ENCODE measurements at regions not wholly inside any gene's neighbourhood (a gene's known extent, or its start where the extent isn't known, plus 50 kb on each side); places are given as distances from the start of the nearest gene placed in this dataset.

- Histone ChIP-seq H3K4me1 (ENCODE audit: insufficient read depth, insufficient read length) (no peaks in the 10 kb centered on the region), H3K27me3 (ENCODE audit: insufficient read depth, insufficient read length) (no peaks in the 10 kb centered on the region), H3K9me3 (ENCODE audit: insufficient read depth, low read length) (no peaks in the 10 kb centered on the region), H3K36me3 (ENCODE audit: insufficient read depth, insufficient read length, low read length) (no peaks in the 10 kb centered on the region), H3K4me3 (ENCODE audit: insufficient read length, low read depth) (no peak overlapping the region), H3K9ac (ENCODE audit: insufficient read length, low read depth) (no peak overlapping the region)
- DNase-seq (ENCODE audit: low read depth, low spot score) = no peak
- TF ChIP-seq ZNF274 (IDR thresholded peaks at IDR 0.05; ENCODE audit: low read depth, low read length) = no peak
- no peak for TF ChIP-seq YY1 (IDR thresholded peaks at IDR 0.05; ENCODE audit: insufficient read depth, insufficient read length)
- TF ChIP-seq SUZ12 (IDR thresholded peaks at IDR 0.05; ENCODE audit: extremely low read depth, insufficient read depth, insufficient read length) = no peak
Observed at GRCh38 chr4:181739031-181739430, 504.2 kb upstream of the TENM3 start.

DNA sequence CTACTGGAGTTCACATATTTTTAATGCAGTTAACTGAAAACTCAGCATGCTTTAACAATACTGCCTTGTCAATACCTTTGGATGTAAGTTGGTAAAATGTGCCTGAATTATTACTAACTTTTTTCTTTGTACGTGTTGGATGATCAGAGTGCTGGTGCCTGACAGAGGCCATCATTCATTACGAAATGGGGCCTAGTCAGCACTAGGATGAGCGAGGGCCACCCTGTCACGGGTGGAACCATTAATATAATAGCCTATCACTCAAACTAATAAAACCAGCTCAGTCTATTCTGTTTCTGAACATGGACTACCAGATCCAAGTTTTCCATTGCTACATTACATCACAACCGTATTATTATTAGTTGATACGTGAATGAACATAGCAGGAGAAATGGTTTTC, 501.7 kb upstream of the TENM3 start:
- Histone ChIP-seq H3K27me3 (ENCODE audit: insufficient read depth, insufficient read length) (no peaks in the 10 kb centered on the region), H3K9me3 (ENCODE audit: insufficient read depth, low read length) (no peaks in the 10 kb centered on the region), H3K4me1 (ENCODE audit: insufficient read depth, insufficient read length) (no peaks in the 10 kb centered on the region), H3K4me3 (ENCODE audit: insufficient read length, low read depth) (no peak overlapping the region), H3K9ac (ENCODE audit: insufficient read length, low read depth) (no peak overlapping the region), H3K36me3 (ENCODE audit: insufficient read depth, insufficient read length, low read length) (no peaks in the 10 kb centered on the region)
- TF ChIP-seq YY1 (IDR thresholded peaks at IDR 0.05; ENCODE audit: insufficient read depth, insufficient read length) (no peak), ZNF274 (IDR thresholded peaks at IDR 0.05; ENCODE audit: low read depth, low read length) (no peak), SUZ12 (IDR thresholded peaks at IDR 0.05; ENCODE audit: extremely low read depth, insufficient read depth, insufficient read length) (no peak)
- DNase-seq (ENCODE audit: low read depth, low spot score) = no peak

DNA sequence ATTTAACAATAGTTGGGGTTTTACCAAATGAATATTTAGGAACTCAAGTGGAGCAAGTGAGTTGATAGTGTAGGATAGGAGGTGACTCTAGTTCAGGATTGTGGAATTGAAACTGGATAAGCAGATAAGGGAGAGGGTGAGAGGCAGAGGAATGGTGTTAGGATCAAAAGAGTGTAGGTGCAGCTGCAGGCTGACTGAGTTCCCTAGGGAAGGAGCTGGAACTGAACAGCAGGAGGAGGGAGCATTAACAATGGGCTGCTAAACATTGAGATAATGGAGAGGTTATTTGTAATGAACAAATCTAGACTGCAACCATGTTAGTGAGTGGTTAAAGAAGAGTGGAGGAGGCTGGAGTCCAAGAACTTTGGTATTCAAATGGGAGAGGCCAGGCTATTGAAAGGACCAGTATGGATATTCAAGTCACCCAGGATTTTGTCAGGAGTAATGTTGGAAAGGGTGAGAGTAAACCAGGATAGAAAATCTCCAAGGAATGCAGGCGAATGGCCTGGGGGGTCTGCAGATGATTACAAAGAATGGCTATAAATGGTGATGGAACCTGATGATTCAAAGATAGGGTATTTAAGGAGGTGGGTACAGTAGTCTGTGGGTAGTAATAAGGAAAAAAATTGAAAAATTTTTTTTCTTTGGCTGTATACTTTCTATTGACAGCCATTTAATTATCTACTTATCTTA, 497.1 kb upstream of the TENM3 start:
- no peaks in the 10 kb centered on the region for H3K4me1 ChIP-seq (ENCODE audit: insufficient read depth, insufficient read length)
- TF ChIP-seq YY1 (IDR thresholded peaks at IDR 0.05; ENCODE audit: insufficient read depth, insufficient read length) (no peak), ZNF274 (IDR thresholded peaks at IDR 0.05; ENCODE audit: low read depth, low read length) (no peak), SUZ12 (IDR thresholded peaks at IDR 0.05; ENCODE audit: extremely low read depth, insufficient read depth, insufficient read length) (no peak)

GRCh38 chr4:181748581-181748980, 494.6 kb upstream of the TENM3 start:
- H3K27me3 ChIP-seq (ENCODE audit: insufficient read depth, insufficient read length) = no peaks in the 10 kb centered on the region
- no peaks in the 10 kb centered on the region for H3K36me3 ChIP-seq (ENCODE audit: insufficient read depth, insufficient read length, low read length)
- H3K4me1 ChIP-seq (ENCODE audit: insufficient read depth, insufficient read length) = no peaks in the 10 kb centered on the region
- no peaks in the 10 kb centered on the region for H3K9me3 ChIP-seq (ENCODE audit: insufficient read depth, low read length)
- no peak overlapping the region for H3K4me3 ChIP-seq (ENCODE audit: insufficient read length, low read depth)
- no peak overlapping the region for H3K9ac ChIP-seq (ENCODE audit: insufficient read length, low read depth)
- DNase-seq (ENCODE audit: low read depth, low spot score) = no peak
- TF ChIP-seq YY1 (IDR thresholded peaks at IDR 0.05; ENCODE audit: insufficient read depth, insufficient read length) (no peak), SUZ12 (IDR thresholded peaks at IDR 0.05; ENCODE audit: extremely low read depth, insufficient read depth, insufficient read length) (no peak), ZNF274 (IDR thresholded peaks at IDR 0.05; ENCODE audit: low read depth, low read length) (no peak)

More for the DNA sequence above, 497.1 kb upstream of the TENM3 start:
- no peaks in the 10 kb centered on the region for H3K27me3 ChIP-seq (ENCODE audit: insufficient read depth, insufficient read length)
- H3K4me3 ChIP-seq (ENCODE audit: insufficient read length, low read depth) = no peak overlapping the region
- H3K36me3 ChIP-seq (ENCODE audit: insufficient read depth, insufficient read length, low read length) = no peaks in the 10 kb centered on the region
- no peak overlapping the region for H3K9ac ChIP-seq (ENCODE audit: insufficient read length, low read depth)
- H3K9me3 ChIP-seq (ENCODE audit: insufficient read depth, low read length) = no peaks in the 10 kb centered on the region
- DNase-seq (ENCODE audit: low read depth, low spot score) = no peak

DNA sequence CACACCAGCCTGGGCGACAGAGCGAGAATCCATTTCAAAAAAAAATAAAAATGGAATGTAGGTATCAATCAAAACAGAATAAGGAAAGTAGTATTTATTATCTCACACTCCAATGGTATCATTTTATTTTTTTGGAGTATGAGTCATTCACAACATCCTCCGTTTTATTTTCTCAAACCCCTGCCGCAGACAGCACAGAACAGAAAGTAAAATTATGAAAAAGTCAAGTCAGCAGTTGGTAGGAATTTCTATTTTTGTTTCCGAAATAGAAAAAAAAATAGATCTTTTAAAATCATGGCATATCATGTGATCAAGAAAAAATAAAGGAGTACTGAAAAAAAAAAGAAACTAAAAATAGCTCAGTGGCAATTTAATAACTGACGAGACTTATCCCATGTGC, 490.7 kb upstream of the TENM3 start:
- Histone ChIP-seq H3K4me3 (ENCODE audit: insufficient read length, low read depth) (no peak overlapping the region), H3K9ac (ENCODE audit: insufficient read length, low read depth) (no peak overlapping the region), H3K36me3 (ENCODE audit: insufficient read depth, insufficient read length, low read length) (no peaks in the 10 kb centered on the region), H3K4me1 (ENCODE audit: insufficient read depth, insufficient read length) (no peaks in the 10 kb centered on the region), H3K9me3 (ENCODE audit: insufficient read depth, low read length) (no peaks in the 10 kb centered on the region), H3K27me3 (ENCODE audit: insufficient read depth, insufficient read length) (no peaks in the 10 kb centered on the region)
- TF ChIP-seq YY1 (IDR thresholded peaks at IDR 0.05; ENCODE audit: insufficient read depth, insufficient read length) (no peak), ZNF274 (IDR thresholded peaks at IDR 0.05; ENCODE audit: low read depth, low read length) (no peak), SUZ12 (IDR thresholded peaks at IDR 0.05; ENCODE audit: extremely low read depth, insufficient read depth, insufficient read length) (no peak)
- no peak for DNase-seq (ENCODE audit: low read depth, low spot score)

GRCh38 chr4:181753207-181753606, 490.0 kb upstream of the TENM3 start:
- no peak for DNase-seq (ENCODE audit: low read depth, low spot score)
- Histone ChIP-seq H3K4me3 (ENCODE audit: insufficient read length, low read depth) (no peak overlapping the region), H3K36me3 (ENCODE audit: insufficient read depth, insufficient read length, low read length) (no peaks in the 10 kb centered on the region), H3K9me3 (ENCODE audit: insufficient read depth, low read length) (no peaks in the 10 kb centered on the region), H3K27me3 (ENCODE audit: insufficient read depth, insufficient read length) (no peaks in the 10 kb centered on the region), H3K4me1 (ENCODE audit: insufficient read depth, insufficient read length) (no peaks in the 10 kb centered on the region), H3K9ac (ENCODE audit: insufficient read length, low read depth) (no peak overlapping the region)
- no peak for TF ChIP-seq SUZ12 (IDR thresholded peaks at IDR 0.05; ENCODE audit: extremely low read depth, insufficient read depth, insufficient read length)

DNA sequence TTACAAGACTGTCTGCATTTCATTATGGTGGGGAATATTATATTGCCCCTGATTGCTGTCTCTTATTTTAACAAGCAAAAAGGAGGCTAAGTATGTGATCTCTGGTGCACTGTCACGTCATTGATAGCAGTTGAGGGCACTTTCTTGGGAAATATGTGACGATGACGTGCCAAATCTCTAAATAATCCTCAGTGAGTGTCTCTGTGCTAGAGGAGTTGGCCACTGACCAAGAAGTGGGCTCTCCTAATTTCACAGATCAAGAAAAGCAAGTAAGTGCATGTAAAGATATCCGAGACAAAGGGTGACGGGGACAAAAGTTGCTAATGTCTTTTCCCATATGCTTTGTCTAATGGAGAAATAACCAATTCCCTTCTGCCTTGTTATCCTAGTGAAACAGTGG, 487.4 kb upstream of the TENM3 start:
- Histone ChIP-seq H3K9me3 (ENCODE audit: insufficient read depth, low read length) (no peaks in the 10 kb centered on the region), H3K27me3 (ENCODE audit: insufficient read depth, insufficient read length) (no peaks in the 10 kb centered on the region), H3K9ac (ENCODE audit: insufficient read length, low read depth) (no peak overlapping the region), H3K36me3 (ENCODE audit: insufficient read depth, insufficient read length, low read length) (no peaks in the 10 kb centered on the region), H3K4me3 (ENCODE audit: insufficient read length, low read depth) (no peak overlapping the region), H3K4me1 (ENCODE audit: insufficient read depth, insufficient read length) (no peaks in the 10 kb centered on the region)
- no peak for TF ChIP-seq ZNF274 (IDR thresholded peaks at IDR 0.05; ENCODE audit: low read depth, low read length)
- no peak for TF ChIP-seq SUZ12 (IDR thresholded peaks at IDR 0.05; ENCODE audit: extremely low read depth, insufficient read depth, insufficient read length)
- no peak for TF ChIP-seq YY1 (IDR thresholded peaks at IDR 0.05; ENCODE audit: insufficient read depth, insufficient read length)
- DNase-seq (ENCODE audit: low read depth, low spot score) = no peak

Measured in NT2/D1 (cell line).